ENCODE measurements at regions not wholly inside any gene's neighbourhood (a gene's known extent, or its start where the extent isn't known, plus 50 kb on each side); places are given as distances from the start of the nearest gene placed in this dataset.

DNA sequence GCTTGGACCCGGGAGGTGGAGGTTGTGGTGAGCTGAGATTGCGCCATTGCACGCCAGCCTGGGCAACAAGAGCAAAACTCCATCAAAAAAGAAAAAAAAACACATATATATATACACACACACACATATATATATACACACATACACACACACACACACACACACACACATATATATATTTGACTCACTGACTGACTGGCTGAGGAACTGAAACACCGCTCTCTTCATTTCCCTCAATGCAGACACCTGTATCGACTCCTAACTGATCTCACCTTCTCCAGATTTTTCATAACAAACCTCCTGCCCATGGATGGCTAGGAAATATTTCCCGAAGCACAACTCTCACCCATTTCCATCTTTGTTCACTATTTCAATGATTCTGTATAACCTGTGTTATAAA lies 140.7 kb upstream of the ANO3 start:
- in situ Hi-C loops (cut with MboI; ENCODE audit: low pct_unique_long_range_greater_than_20kb, low sequenced_read_pairs, unreplicated experiment) = no loop called here
- TF ChIP-seq, protein P1, sequence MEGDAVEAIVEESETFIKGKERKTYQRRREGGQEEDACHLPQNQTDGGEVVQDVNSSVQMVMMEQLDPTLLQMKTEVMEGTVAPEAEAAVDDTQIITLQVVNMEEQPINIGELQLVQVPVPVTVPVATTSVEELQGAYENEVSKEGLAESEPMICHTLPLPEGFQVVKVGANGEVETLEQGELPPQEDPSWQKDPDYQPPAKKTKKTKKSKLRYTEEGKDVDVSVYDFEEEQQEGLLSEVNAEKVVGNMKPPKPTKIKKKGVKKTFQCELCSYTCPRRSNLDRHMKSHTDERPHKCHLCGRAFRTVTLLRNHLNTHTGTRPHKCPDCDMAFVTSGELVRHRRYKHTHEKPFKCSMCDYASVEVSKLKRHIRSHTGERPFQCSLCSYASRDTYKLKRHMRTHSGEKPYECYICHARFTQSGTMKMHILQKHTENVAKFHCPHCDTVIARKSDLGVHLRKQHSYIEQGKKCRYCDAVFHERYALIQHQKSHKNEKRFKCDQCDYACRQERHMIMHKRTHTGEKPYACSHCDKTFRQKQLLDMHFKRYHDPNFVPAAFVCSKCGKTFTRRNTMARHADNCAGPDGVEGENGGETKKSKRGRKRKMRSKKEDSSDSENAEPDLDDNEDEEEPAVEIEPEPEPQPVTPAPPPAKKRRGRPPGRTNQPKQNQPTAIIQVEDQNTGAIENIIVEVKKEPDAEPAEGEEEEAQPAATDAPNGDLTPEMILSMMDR (IDR thresholded peaks at IDR 0.05; ENCODE audit: extremely low read depth, insufficient read depth, missing control alignments) = no peak
- no peak for DNase-seq (ENCODE audit: low spot score)

DNA sequence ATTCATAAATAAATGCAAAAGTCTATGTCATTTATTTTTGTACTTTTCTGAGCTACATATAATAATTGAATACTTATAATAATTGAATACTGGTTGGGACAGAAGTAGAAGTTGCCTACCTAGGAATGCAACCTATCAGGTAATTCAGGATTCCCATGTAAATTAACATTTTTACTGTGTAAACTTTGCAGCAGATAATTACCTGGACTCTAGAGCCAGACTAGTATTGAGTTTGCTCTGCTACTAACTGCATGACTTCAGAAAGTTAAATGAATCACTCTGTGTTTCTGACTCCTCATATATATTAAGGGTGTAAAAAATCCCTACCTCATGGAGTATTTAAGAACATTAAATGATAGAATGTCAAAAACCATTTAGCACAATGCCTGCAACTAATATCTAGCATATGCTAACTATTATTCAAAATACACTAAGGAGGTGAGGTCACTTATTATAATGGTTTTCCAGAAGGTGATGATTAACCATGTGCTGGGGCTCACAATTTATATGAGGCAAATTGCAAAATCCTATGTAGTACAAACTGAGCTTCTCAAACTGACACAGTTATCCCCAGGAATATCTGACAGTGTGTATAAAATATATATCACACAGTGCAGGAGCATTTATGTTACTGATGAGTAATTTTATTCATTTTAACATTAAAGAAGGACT lies 138.1 kb upstream of the ANO3 start:
- DNase-seq (ENCODE audit: low spot score) = no peak
- TF ChIP-seq, protein P1 (IDR thresholded peaks at IDR 0.05; ENCODE audit: extremely low read depth, insufficient read depth, missing control alignments) = no peak
- in situ Hi-C loops (cut with MboI; ENCODE audit: low pct_unique_long_range_greater_than_20kb, low sequenced_read_pairs, unreplicated experiment) = no loop called here

GRCh38 chr11:26194881-26195280 lies 137.0 kb upstream of the ANO3 start:
- in situ Hi-C loops (cut with MboI; ENCODE audit: low pct_unique_long_range_greater_than_20kb, low sequenced_read_pairs, unreplicated experiment) = no loop called here
- TF ChIP-seq, protein P1 (IDR thresholded peaks at IDR 0.05; ENCODE audit: extremely low read depth, insufficient read depth, missing control alignments) = no peak

DNA sequence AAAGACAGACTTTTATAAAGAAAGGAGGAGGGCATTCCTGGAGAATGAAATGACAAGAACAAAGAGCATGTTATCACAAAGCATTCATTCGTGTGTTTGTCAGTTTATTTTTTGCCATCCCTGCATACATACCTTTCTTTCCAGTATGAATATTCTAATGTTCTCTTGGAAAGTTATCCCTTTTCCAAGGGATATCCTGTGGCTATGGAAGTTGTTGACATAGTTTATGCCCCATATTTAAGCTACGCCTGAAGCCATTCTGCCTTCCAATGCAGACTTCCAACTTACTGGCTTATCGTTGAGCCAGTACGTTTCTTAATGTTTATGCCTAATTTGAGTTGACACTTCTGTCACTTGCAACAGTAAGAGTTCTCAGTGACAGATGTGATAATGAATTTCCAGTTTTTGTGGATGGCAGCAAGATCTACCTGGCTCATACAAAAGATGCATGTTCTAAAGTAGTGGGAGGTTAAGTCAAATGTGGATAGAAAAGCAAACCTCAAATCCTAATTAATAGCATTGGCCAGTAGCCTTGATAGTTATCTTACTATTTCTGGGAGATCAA lies 133.3 kb upstream of the ANO3 start:
- TF ChIP-seq, protein P1 (IDR thresholded peaks at IDR 0.05; ENCODE audit: extremely low read depth, insufficient read depth, missing control alignments) = no peak
- in situ Hi-C loops (cut with MboI; ENCODE audit: low pct_unique_long_range_greater_than_20kb, low sequenced_read_pairs, unreplicated experiment) = no loop called here
- no peak for DNase-seq (ENCODE audit: low spot score)

More at GRCh38 chr11:26194881-26195280, 137.0 kb upstream of the ANO3 start:
- DNase-seq (ENCODE audit: low spot score) = no peak

DNA sequence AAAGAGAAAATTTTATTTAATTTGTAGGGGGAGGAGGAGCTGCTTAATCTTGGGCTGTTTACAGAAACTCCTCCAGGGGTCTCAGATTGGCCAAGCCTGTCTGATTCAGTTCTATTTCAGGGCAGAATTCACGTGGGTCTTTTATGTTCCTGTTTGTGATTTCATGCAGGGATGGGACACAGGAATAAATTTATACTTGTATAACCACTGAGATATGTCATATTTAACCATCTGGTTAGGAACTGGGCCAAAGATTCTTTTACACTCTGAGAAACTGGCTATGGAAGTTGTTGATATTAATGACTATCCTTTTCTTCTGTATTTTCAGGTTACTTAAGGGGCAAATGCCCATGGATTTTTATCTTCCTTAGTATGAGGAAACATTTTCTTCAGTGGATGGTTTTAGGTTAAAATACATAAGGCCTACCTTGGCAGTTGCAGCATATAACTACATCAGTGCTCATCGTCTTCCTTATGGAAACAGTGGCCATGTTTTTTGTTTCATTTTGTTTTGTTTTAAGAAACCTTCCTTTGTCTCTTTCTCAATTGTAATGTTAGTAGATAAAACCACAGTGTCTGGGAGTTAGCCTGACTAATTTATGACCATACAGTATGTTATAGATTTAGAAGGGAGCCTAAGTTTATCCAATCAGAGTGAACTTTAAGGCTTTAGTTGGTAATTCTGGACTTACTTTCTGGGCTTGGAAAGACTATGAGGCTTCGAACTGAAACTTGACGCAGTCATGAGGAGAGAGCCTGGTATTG lies 132.4 kb upstream of the ANO3 start:
- DNase-seq (ENCODE audit: low spot score) = no peak
- TF ChIP-seq, protein P1 (IDR thresholded peaks at IDR 0.05; ENCODE audit: extremely low read depth, insufficient read depth, missing control alignments) = no peak
- in situ Hi-C loops (cut with MboI; ENCODE audit: low pct_unique_long_range_greater_than_20kb, low sequenced_read_pairs, unreplicated experiment) = no loop called here

DNA sequence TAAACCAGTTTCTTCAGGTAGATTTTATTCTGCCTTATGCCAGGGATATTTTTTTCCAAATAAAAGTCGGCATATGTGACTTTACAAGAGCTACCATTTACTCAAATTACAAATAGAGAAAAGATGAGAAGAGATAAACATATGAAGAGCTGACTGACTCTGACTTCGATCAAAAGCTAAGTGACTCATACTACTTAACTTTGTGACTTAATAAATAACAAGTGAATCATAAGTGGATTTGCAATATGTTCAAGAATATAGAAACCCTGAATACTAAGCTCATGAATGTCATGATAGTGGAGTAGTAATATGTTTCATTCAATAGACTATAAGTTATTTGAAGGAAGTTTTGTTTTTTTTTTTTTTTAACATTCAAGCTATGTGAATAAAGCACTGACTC lies 130.5 kb upstream of the ANO3 start:
- no peak for DNase-seq (ENCODE audit: low spot score)
- TF ChIP-seq, protein P1 (IDR thresholded peaks at IDR 0.05; ENCODE audit: extremely low read depth, insufficient read depth, missing control alignments) = no peak
- in situ Hi-C loops (cut with MboI; ENCODE audit: low pct_unique_long_range_greater_than_20kb, low sequenced_read_pairs, unreplicated experiment) = no loop called here
